ENCODE measurements at regions not wholly inside any gene's neighbourhood (a gene's known extent, or its start where the extent isn't known, plus 50 kb on each side); places are given as distances from the start of the nearest gene placed in this dataset.

GRCh38 chr14:101185073-101185835 lies 281.7 kb upstream of the RTL1 start:
- Histone ChIP-seq H3K36me3 (ENCODE audit: insufficient read depth, low read length) (no peaks in the 10 kb centered on the region), H3K9ac (ENCODE audit: low read depth, low read length) (no peak overlapping the region), H3K4me1 (ENCODE audit: insufficient read depth, low read length) (no peaks in the 10 kb centered on the region), H3K4me3 (ENCODE audit: low read length) (no peak overlapping the region), H3K9me3 (ENCODE audit: insufficient read depth, low read depth, low read length) (no peaks in the 10 kb centered on the region), H3K27me3 (ENCODE audit: insufficient read depth, low read length) (no peaks in the 10 kb centered on the region), H3K27ac (ENCODE audit: low read depth, low read length) (no peak overlapping the region)
- 92% methylated on average over 15 of the region's 15 CpGs for WGBS

- no peaks in the 10 kb centered on the region for H3K4me1 ChIP-seq (ENCODE audit: insufficient read depth, low read length)
- no peaks in the 10 kb centered on the region for H3K36me3 ChIP-seq (ENCODE audit: insufficient read depth, low read length)
- H3K27me3 ChIP-seq (ENCODE audit: insufficient read depth, low read length): no peaks in the 10 kb centered on the region
- H3K27ac ChIP-seq (ENCODE audit: low read depth, low read length): no peak overlapping the region
- no peaks in the 10 kb centered on the region for H3K9me3 ChIP-seq (ENCODE audit: insufficient read depth, low read depth, low read length)
- H3K9ac ChIP-seq (ENCODE audit: low read depth, low read length): no peak overlapping the region
- H3K4me3 ChIP-seq (ENCODE audit: low read length): no peak overlapping the region
- WGBS: 80% methylated on average over 5 of the region's 5 CpGs
Observed at GRCh38 chr14:101185946-101186345, 282.4 kb upstream of the RTL1 start.

GRCh38 chr14:101186544-101186943 lies 283.0 kb upstream of the RTL1 start:
- H3K36me3 ChIP-seq (ENCODE audit: insufficient read depth, low read length): no peaks in the 10 kb centered on the region
- no peak overlapping the region for H3K4me3 ChIP-seq (ENCODE audit: low read length)
- H3K27me3 ChIP-seq (ENCODE audit: insufficient read depth, low read length): no peaks in the 10 kb centered on the region
- H3K27ac ChIP-seq (ENCODE audit: low read depth, low read length): no peak overlapping the region
- WGBS: 92% methylated on average over 8 of the region's 8 CpGs
- H3K9me3 ChIP-seq (ENCODE audit: insufficient read depth, low read depth, low read length): no peaks in the 10 kb centered on the region
- no peak overlapping the region for H3K9ac ChIP-seq (ENCODE audit: low read depth, low read length)
- no peaks in the 10 kb centered on the region for H3K4me1 ChIP-seq (ENCODE audit: insufficient read depth, low read length)

- Histone ChIP-seq H3K9me3 (ENCODE audit: insufficient read depth, low read depth, low read length) (no peaks in the 10 kb centered on the region), H3K36me3 (ENCODE audit: insufficient read depth, low read length) (no peaks in the 10 kb centered on the region), H3K27me3 (ENCODE audit: insufficient read depth, low read length) (no peaks in the 10 kb centered on the region), H3K4me3 (ENCODE audit: low read length) (no peak overlapping the region), H3K4me1 (ENCODE audit: insufficient read depth, low read length) (no peaks in the 10 kb centered on the region), H3K9ac (ENCODE audit: low read depth, low read length) (no peak overlapping the region), H3K27ac (ENCODE audit: low read depth, low read length) (no peak overlapping the region)
- WGBS: 86% methylated on average over 14 of the region's 14 CpGs
Observed at GRCh38 chr14:101186992-101187815, 283.7 kb upstream of the RTL1 start.

- no peaks in the 10 kb centered on the region for H3K36me3 ChIP-seq (ENCODE audit: insufficient read depth, low read length)
Observed at GRCh38 chr14:101187816-101188570, 284.5 kb upstream of the RTL1 start.

GRCh38 chr14:101188571-101188915 lies 285.0 kb upstream of the RTL1 start:
- WGBS: 91% methylated on average over 7 of the region's 7 CpGs
- H3K36me3 ChIP-seq (ENCODE audit: insufficient read depth, low read length): no peaks in the 10 kb centered on the region
- no peak overlapping the region for H3K9ac ChIP-seq (ENCODE audit: low read depth, low read length)
- no peak overlapping the region for H3K27ac ChIP-seq (ENCODE audit: low read depth, low read length)
- H3K4me1 ChIP-seq (ENCODE audit: insufficient read depth, low read length): no peaks in the 10 kb centered on the region
- no peaks in the 10 kb centered on the region for H3K9me3 ChIP-seq (ENCODE audit: insufficient read depth, low read depth, low read length)
- H3K27me3 ChIP-seq (ENCODE audit: insufficient read depth, low read length): no peaks in the 10 kb centered on the region
- no peak overlapping the region for H3K4me3 ChIP-seq (ENCODE audit: low read length)

More at GRCh38 chr14:101187816-101188570, 284.5 kb upstream of the RTL1 start:
- no peaks in the 10 kb centered on the region for H3K4me1 ChIP-seq (ENCODE audit: insufficient read depth, low read length)
- H3K27me3 ChIP-seq (ENCODE audit: insufficient read depth, low read length): no peaks in the 10 kb centered on the region
- H3K4me3 ChIP-seq (ENCODE audit: low read length): no peak overlapping the region
- H3K27ac ChIP-seq (ENCODE audit: low read depth, low read length): no peak overlapping the region
- H3K9me3 ChIP-seq (ENCODE audit: insufficient read depth, low read depth, low read length): no peaks in the 10 kb centered on the region
- WGBS: 91% methylated on average over 14 of the region's 14 CpGs
- no peak overlapping the region for H3K9ac ChIP-seq (ENCODE audit: low read depth, low read length)

- Histone ChIP-seq H3K27ac (ENCODE audit: low read depth, low read length) (no peak overlapping the region), H3K27me3 (ENCODE audit: insufficient read depth, low read length) (no peaks in the 10 kb centered on the region), H3K9ac (ENCODE audit: low read depth, low read length) (no peak overlapping the region), H3K4me3 (ENCODE audit: low read length) (no peak overlapping the region), H3K36me3 (ENCODE audit: insufficient read depth, low read length) (no peaks in the 10 kb centered on the region), H3K9me3 (ENCODE audit: insufficient read depth, low read depth, low read length) (no peaks in the 10 kb centered on the region), H3K4me1 (ENCODE audit: insufficient read depth, low read length) (0 out of 2 replicates have a peak, but pooled peaks cover 2% of the 10 kb centered on the region)
- 94% methylated on average over 2 of the region's 2 CpGs for WGBS
Observed at GRCh38 chr14:101189266-101189665, 285.7 kb upstream of the RTL1 start.

GRCh38 chr14:101189962-101190560 lies 286.5 kb upstream of the RTL1 start:
- no peak overlapping the region for H3K4me3 ChIP-seq (ENCODE audit: low read length)
- H3K27ac ChIP-seq (ENCODE audit: low read depth, low read length): no peak overlapping the region
- H3K9ac ChIP-seq (ENCODE audit: low read depth, low read length): no peak overlapping the region
- WGBS: 94% methylated on average over 3 of the region's 3 CpGs
- H3K9me3 ChIP-seq (ENCODE audit: insufficient read depth, low read depth, low read length): no peaks in the 10 kb centered on the region
- 0 out of 2 replicates have a peak, but pooled peaks cover 3% of the 10 kb centered on the region for H3K4me1 ChIP-seq (ENCODE audit: insufficient read depth, low read length)
- no peaks in the 10 kb centered on the region for H3K36me3 ChIP-seq (ENCODE audit: insufficient read depth, low read length)
- H3K27me3 ChIP-seq (ENCODE audit: insufficient read depth, low read length): no peaks in the 10 kb centered on the region

- H3K4me1 ChIP-seq (ENCODE audit: insufficient read depth, low read length): 0 out of 2 replicates have a peak, but pooled peaks cover 3% of the 10 kb centered on the region
- WGBS: 89% methylated on average over 6 of the region's 6 CpGs
- no peak overlapping the region for H3K9ac ChIP-seq (ENCODE audit: low read depth, low read length)
- no peaks in the 10 kb centered on the region for H3K27me3 ChIP-seq (ENCODE audit: insufficient read depth, low read length)
- no peaks in the 10 kb centered on the region for H3K36me3 ChIP-seq (ENCODE audit: insufficient read depth, low read length)
- H3K9me3 ChIP-seq (ENCODE audit: insufficient read depth, low read depth, low read length): no peaks in the 10 kb centered on the region
- H3K4me3 ChIP-seq (ENCODE audit: low read length): no peak overlapping the region
- H3K27ac ChIP-seq (ENCODE audit: low read depth, low read length): no peak overlapping the region
Observed at GRCh38 chr14:101191101-101191720, 287.7 kb upstream of the RTL1 start.

GRCh38 chr14:101191721-101192660 lies 288.5 kb upstream of the RTL1 start:
- H3K4me1 ChIP-seq (ENCODE audit: insufficient read depth, low read length): 0 out of 2 replicates have a peak, but pooled peaks cover 3% of the 10 kb centered on the region
- H3K4me3 ChIP-seq (ENCODE audit: low read length): no peak overlapping the region
- H3K9ac ChIP-seq (ENCODE audit: low read depth, low read length): no peak overlapping the region
- no peaks in the 10 kb centered on the region for H3K27me3 ChIP-seq (ENCODE audit: insufficient read depth, low read length)
- H3K27ac ChIP-seq (ENCODE audit: low read depth, low read length): no peak overlapping the region
- H3K36me3 ChIP-seq (ENCODE audit: insufficient read depth, low read length): no peaks in the 10 kb centered on the region
- H3K9me3 ChIP-seq (ENCODE audit: insufficient read depth, low read depth, low read length): no peaks in the 10 kb centered on the region
- 95% methylated on average over 14 of the region's 15 CpGs for WGBS
